Spleen (tissue), 7 donors: ENCODE measurements at regions not wholly inside any gene's neighbourhood (a gene's known extent, or its start where the extent isn't known, plus 50 kb on each side); places are given as distances from the start of the nearest gene placed in this dataset.

Source experiments
- CTCF ChIP-seq, 11 experiments: fragments of 200-600 bp in 7 of 11; fragments of 450-650 bp in 4 of 11; sonication (generic) in 4 of 11; IDR thresholded peaks in 8 of 11; conservative IDR thresholded peaks in 3 of 11; 1 replicate in 7 of 11; 2 replicates in 4 of 11; pipeline versions ENCODE4 v1.4.0 to v1.8.0; 2016 to 2021; ENCODE audit warnings: antibody characterized with exemption in 11 of 11, inconsistent platforms in 4 of 11, mild to moderate bottlenecking in 1 of 11
- POLR2AphosphoS5 ChIP-seq, 3 donors: sonication (generic); formaldehyde crosslinking; IDR thresholded peaks; one replicate each; pipeline ENCODE4 v1.5.1; 2017; ENCODE audit warnings: antibody characterized with exemption in 3 of 3
- donor health status: DM: no; HTN: no; CAD: no; lungs with moderate emphysema.
- donor health status: DM: no; HTN: no; CAD: no.
- donor health status: DM: no; HTN: no; CAD: no.

DNA sequence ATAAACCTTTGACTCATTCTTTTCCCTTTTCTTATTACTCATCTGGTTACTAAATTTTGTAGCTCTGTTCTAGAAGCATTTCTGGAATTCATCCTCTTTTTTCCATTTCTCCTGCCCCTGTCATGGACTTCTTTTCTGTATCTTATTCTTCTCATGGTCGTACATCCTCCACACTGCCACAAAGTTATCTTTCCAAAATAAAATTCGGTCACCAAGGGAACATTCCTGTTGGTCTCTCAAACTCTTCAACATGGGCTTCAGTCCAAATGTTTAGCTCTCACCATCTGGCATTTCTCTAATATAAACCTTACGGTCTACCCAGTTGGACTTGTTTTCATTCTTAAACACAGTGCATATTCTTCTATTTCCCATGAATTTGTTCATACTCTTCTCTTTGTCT, 428.8 kb upstream of the ID4 start:
- TF ChIP-seq POLR2AphosphoS5 (IDR thresholded peaks at IDR 0.05) = no peak
- TF ChIP-seq CTCF (IDR thresholded peaks at IDR 0.05 in 8 of 11, conservative IDR thresholded peaks at IDR 0.05 in 3 of 11) = no peak
